Testis (tissue), 2 donors: ENCODE measurements at regions not wholly inside any gene's neighbourhood (a gene's known extent, or its start where the extent isn't known, plus 50 kb on each side); places are given as distances from the start of the nearest gene placed in this dataset.

Experiments
- DNase-seq: peaks from one replicate; pipeline ENCODE4 v3.0.0-alpha.2; 2019
- H3K27ac ChIP-seq, 2 donors: fragments of 200-600 bp; sonication (generic); one replicate each; pipeline ENCODE4 v1.5.1; 2019
- H3K27me3 ChIP-seq: fragments of 200-600 bp; sonication (generic); one replicate; pipeline ENCODE4 v1.5.1; 2019
- H3K36me3 ChIP-seq: fragments of 200-600 bp; sonication (generic); one replicate; pipeline ENCODE4 v1.5.1; 2017; ENCODE audit warnings: low read depth; ENCODE audit errors: missing control alignments
- H3K4me1 ChIP-seq: fragments of 200-600 bp; sonication (generic); one replicate; pipeline ENCODE4 v1.5.1; 2019
- H3K4me3 ChIP-seq, 2 donors: fragments of 200-600 bp; sonication (generic); one replicate each; pipeline ENCODE4 v1.5.1; 2017 to 2019
- H3K9me3 ChIP-seq: fragments of 200-600 bp; sonication (generic); one replicate; pipeline ENCODE4 v1.5.1; 2017
- CTCF ChIP-seq, 3 experiments: fragments of 450-650 bp in 2 of 3; fragments of 200-600 bp in 1 of 3; sonication (generic) in 1 of 3; IDR thresholded peaks; one replicate each; pipeline ENCODE4 v1.5.1; 2016 to 2019; ENCODE audit warnings: antibody characterized with exemption in 3 of 3, mild to moderate bottlenecking in 2 of 3, moderate library complexity in 1 of 3
- POLR2A ChIP-seq: fragments of 450-650 bp; IDR thresholded peaks from one replicate; pipeline ENCODE4 v1.6.1; 2017; ENCODE audit warnings: antibody characterized with exemption, mild to moderate bottlenecking, moderate library complexity
- WGBS, 2 donors: methylation state at CpG; one replicate each; pipeline ENCODE4 v1.1.5; 2018; 5-methylcytosine and 5-hydroxymethylcytosine counted together
- intact Hi-C: fragments of 100-400 bp; cut with DNase I; formaldehyde crosslinking; loops from one replicate; pipeline ENCODE4 v1.15.1; 2023; ENCODE audit warnings: low total_unique reads

- Histone ChIP-seq H3K9me3 (no peaks in the 10 kb centered on the region), H3K4me3 (no peak overlapping the region), H3K36me3 (no peaks in the 10 kb centered on the region), H3K27me3 (no peaks in the 10 kb centered on the region), H3K27ac (no peak overlapping the region), H3K4me1 (no peaks in the 10 kb centered on the region)
- TF ChIP-seq CTCF (IDR thresholded peaks at IDR 0.05) = no peak
- no peak for TF ChIP-seq POLR2A
- no peak for DNase-seq
- intact Hi-C loops = no loop called here
Observed at GRCh38 chr1:218617986-218618385, 272.9 kb downstream of the TGFB2 start.

- H3K27ac ChIP-seq = no peak overlapping the region
- H3K4me3 ChIP-seq = no peak overlapping the region
- no peak for DNase-seq
- H3K36me3 ChIP-seq = no peaks in the 10 kb centered on the region
- H3K9me3 ChIP-seq = no peaks in the 10 kb centered on the region
- intact Hi-C loops = no loop called here
- H3K27me3 ChIP-seq = no peaks in the 10 kb centered on the region
- no peaks in the 10 kb centered on the region for H3K4me1 ChIP-seq
- TF ChIP-seq POLR2A (no peak), CTCF (IDR thresholded peaks at IDR 0.05) (no peak)
- 10 to 50% methylated on average over 1 of the region's 1 CpG for WGBS, 2 donors
Observed at GRCh38 chr1:218620956-218621355, 275.8 kb downstream of the TGFB2 start.

DNA sequence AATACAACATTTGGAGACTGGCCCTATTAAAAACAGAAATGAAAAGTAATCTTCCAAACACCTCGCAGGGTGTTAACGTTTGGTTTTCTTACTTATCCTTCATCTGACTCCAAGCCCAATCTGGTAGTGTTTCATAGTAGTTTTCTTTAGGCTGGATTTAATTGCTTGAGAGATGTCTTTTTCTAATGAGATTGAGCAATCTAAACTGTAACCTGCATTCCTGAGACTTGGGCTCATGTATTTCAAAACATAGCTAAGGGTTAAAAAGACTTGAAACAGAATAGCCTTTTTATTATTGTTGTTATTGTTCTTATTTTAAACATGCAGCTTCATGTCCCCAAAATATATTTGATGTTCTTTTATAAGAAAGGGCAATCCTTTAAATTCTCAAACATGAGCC is 278.9 kb downstream of the TGFB2 start:
- WGBS, 2 donors = 91 to 93% methylated on average over 2 of the region's 2 CpGs
- Histone ChIP-seq H3K4me1 (no peaks in the 10 kb centered on the region), H3K4me3 (no peak overlapping the region), H3K27me3 (no peaks in the 10 kb centered on the region), H3K9me3 (no peaks in the 10 kb centered on the region), H3K36me3 (no peaks in the 10 kb centered on the region), H3K27ac (no peak overlapping the region)
- TF ChIP-seq POLR2A (no peak), CTCF (IDR thresholded peaks at IDR 0.05) (no peak)
- intact Hi-C loops = no loop called here
- DNase-seq = no peak

DNA sequence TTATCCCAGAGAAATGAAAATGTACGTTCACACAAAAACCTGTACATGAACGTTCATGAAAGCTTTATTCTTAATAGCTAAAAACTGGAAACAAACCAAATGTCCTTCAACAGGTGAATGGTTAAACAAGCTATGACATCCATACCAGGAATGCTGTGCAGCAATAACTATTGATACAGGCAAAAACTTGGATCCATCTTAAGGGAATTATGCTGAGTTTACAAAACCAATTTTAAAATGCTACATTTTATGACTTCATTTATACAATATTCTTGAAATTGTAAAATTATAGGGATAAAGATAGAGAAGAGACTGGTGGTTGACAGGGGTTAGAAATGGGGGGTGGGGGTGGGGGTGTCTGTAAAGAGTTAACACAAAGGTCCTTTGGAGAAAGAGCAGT is 280.3 kb downstream of the TGFB2 start:
- DNase-seq = no peak
- H3K27me3 ChIP-seq = no peaks in the 10 kb centered on the region
- H3K27ac ChIP-seq = no peak overlapping the region
- intact Hi-C loops = no loop called here
- no peaks in the 10 kb centered on the region for H3K36me3 ChIP-seq
- H3K9me3 ChIP-seq = no peaks in the 10 kb centered on the region
- H3K4me1 ChIP-seq = no peaks in the 10 kb centered on the region
- WGBS, 2 donors = 48 to 67% methylated on average over 2 of the region's 2 CpGs
- TF ChIP-seq CTCF (IDR thresholded peaks at IDR 0.05) (no peak), POLR2A (no peak)
- no peak overlapping the region for H3K4me3 ChIP-seq

DNA sequence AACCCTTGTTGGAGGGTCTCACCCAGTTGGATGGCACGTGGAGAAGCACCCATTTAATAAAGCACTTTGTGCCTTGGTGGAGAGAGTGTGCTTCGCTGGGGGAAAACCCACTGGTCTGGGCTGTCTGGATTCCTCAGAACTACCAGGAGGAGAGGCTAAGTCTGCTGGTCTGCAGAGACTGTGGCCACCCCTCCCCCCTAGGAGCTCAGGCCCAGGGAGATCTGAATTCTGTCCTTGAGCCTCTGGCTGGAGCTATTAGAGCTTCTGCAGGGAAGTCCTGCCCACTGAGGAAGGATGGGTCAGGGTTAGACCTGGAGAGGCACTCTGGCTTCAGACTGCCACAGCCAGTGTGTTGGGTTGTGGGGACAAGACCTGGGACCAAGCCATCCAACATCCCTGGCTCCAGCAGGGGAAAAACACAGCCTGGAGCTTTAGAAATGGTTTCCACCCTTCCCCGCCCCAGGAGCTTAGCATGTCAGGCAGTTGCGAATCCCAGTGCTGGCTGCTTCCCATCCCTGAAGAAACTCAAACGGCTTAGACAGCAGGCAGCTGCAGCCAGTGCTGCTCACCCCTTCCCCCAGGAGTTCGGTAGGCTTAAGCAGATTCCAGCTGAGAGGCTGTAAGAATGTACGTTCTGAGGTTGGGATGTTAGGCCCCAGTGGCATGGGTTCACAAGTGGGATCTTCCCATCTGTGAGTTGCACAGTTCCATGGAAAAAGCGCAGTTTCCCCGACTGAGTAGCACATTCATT is 288.3 kb downstream of the TGFB2 start:
- H3K27ac ChIP-seq = no peak overlapping the region
- no peak for DNase-seq
- no peak overlapping the region for H3K4me3 ChIP-seq
- 61 to 75% methylated on average over 5 to 9 of the region's 9 CpGs for WGBS, 2 donors
- H3K36me3 ChIP-seq = no peaks in the 10 kb centered on the region
- TF ChIP-seq CTCF (IDR thresholded peaks at IDR 0.05) = no peak
- no peak for TF ChIP-seq POLR2A
- H3K9me3 ChIP-seq = no peaks in the 10 kb centered on the region
- intact Hi-C loops = no loop called here
- H3K27me3 ChIP-seq = no peaks in the 10 kb centered on the region
- no peaks in the 10 kb centered on the region for H3K4me1 ChIP-seq
